ENCODE measurements at regions not wholly inside any gene's neighbourhood (a gene's known extent, or its start where the extent isn't known, plus 50 kb on each side); places are given as distances from the start of the nearest gene placed in this dataset.

- H3K4me1 ChIP-seq: no peaks in the 10 kb centered on the region
- H3K9me3 ChIP-seq: no peaks in the 10 kb centered on the region
- H3K27me3 ChIP-seq: no peaks in the 10 kb centered on the region
- no peak for DNase-seq
- TF ChIP-seq CTCF (IDR thresholded peaks at IDR 0.05): no peak
- no peak for TF ChIP-seq POLR2A (IDR thresholded peaks at IDR 0.05)
- H3K27ac ChIP-seq: no peak overlapping the region
- H3K4me3 ChIP-seq: no peak overlapping the region
- no peaks in the 10 kb centered on the region for H3K36me3 ChIP-seq
Measured at GRCh38 chr18:66346833-66347588, 256.9 kb downstream of the CDH19 start.

DNA sequence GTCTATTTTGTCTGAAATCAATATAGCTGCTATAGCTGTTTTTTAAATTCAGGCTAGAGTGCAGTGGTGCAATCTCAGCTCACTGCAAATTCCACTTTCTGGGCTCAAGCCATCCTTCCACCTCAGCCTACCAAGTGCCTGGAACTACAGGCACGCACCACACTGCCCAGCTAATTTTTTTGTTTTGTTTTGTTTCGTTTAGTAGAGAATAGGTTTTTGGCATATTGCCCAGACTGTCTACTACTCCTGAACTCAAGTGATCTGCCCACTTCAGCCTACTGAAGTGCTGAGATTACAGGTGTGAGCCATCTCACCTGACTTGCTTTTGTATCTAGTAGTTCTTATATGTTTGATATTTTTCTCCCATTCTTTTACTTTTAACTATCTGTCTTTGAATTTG is 259.7 kb downstream of the CDH19 start:
- H3K27me3 ChIP-seq: no peaks in the 10 kb centered on the region
- TF ChIP-seq POLR2A (IDR thresholded peaks at IDR 0.05): no peak
- TF ChIP-seq CTCF (IDR thresholded peaks at IDR 0.05): no peak
- H3K4me3 ChIP-seq: no peak overlapping the region
- H3K36me3 ChIP-seq: no peaks in the 10 kb centered on the region
- H3K27ac ChIP-seq: no peak overlapping the region
- H3K9me3 ChIP-seq: no peaks in the 10 kb centered on the region
- H3K4me1 ChIP-seq: no peaks in the 10 kb centered on the region
- DNase-seq: no peak

DNA sequence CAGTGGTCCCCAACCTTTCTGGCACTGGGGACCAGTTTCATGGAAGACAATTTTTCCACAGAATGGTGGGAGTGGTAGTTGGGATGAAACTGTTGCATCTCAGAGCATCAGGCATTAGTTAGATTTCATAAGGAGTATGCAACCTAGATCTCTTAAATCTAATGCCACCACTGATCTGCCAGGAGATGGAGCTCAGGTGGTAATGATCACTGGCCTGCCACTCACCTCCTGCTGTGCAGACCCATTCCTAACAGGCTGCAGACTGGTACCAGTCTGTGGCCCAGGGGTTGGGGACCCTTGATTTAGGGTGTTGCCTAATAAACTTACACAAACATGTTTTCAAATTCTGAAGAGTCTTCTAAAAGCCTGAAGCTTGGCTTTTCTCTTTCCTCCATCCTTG is 261.3 kb downstream of the CDH19 start:
- Histone ChIP-seq H3K36me3 (no peaks in the 10 kb centered on the region), H3K4me3 (no peak overlapping the region), H3K27ac (no peak overlapping the region), H3K9me3 (no peaks in the 10 kb centered on the region), H3K27me3 (no peaks in the 10 kb centered on the region), H3K4me1 (no peaks in the 10 kb centered on the region)
- no peak for TF ChIP-seq POLR2A (IDR thresholded peaks at IDR 0.05)
- no peak for TF ChIP-seq CTCF (IDR thresholded peaks at IDR 0.05)
- no peak for DNase-seq

- no peaks in the 10 kb centered on the region for H3K36me3 ChIP-seq
- H3K27me3 ChIP-seq: no peaks in the 10 kb centered on the region
- no peak overlapping the region for H3K27ac ChIP-seq
- TF ChIP-seq POLR2A (IDR thresholded peaks at IDR 0.05): no peak
- no peak for TF ChIP-seq CTCF (IDR thresholded peaks at IDR 0.05)
- no peak overlapping the region for H3K4me3 ChIP-seq
- DNase-seq: no peak
- no peaks in the 10 kb centered on the region for H3K9me3 ChIP-seq
- H3K4me1 ChIP-seq: no peaks in the 10 kb centered on the region
Measured at GRCh38 chr18:66334534-66334933, 269.4 kb downstream of the CDH19 start.

- no peak for DNase-seq
- no peaks in the 10 kb centered on the region for H3K27me3 ChIP-seq
- no peak overlapping the region for H3K27ac ChIP-seq
- no peaks in the 10 kb centered on the region for H3K9me3 ChIP-seq
- H3K4me3 ChIP-seq: no peak overlapping the region
- no peak for TF ChIP-seq CTCF (IDR thresholded peaks at IDR 0.05)
- no peak for TF ChIP-seq POLR2A (IDR thresholded peaks at IDR 0.05)
- H3K36me3 ChIP-seq: no peaks in the 10 kb centered on the region
- no peaks in the 10 kb centered on the region for H3K4me1 ChIP-seq
Measured at GRCh38 chr18:66329716-66330115, 274.2 kb downstream of the CDH19 start.
